HG03565 (cell line): ENCODE measurements at regions not wholly inside any gene's neighbourhood (a gene's known extent, or its start where the extent isn't known, plus 50 kb on each side); places are given as distances from the start of the nearest gene placed in this dataset.
"Not testable (repeated sequence)": the region's sequence is repeated elsewhere in the genome, so short reads cannot be mapped to it uniquely, and the experiment has no call there.

Experiments used
- ATAC-seq: cut with Tn5 transposase; IDR thresholded peaks from one replicate; pipeline ENCODE4 v1.9.1; 2021; ENCODE audit warnings: mild to moderate bottlenecking, moderate library complexity; ENCODE audit not compliant: unreplicated experiment

GRCh38 chr21:8194042-8194441, 2327.3 kb upstream of the TPTE start:
- not testable (repeated sequence) for ATAC-seq

- ATAC-seq, result peak; percentile 56
Measured at GRCh38 chr21:8197377-8198027, 2323.9 kb upstream of the TPTE start.

GRCh38 chr21:8205094-8205891, 2316.1 kb upstream of the TPTE start:
- not testable (repeated sequence) for ATAC-seq

- not testable (repeated sequence) for ATAC-seq
Measured at GRCh38 chr21:8205892-8206188, 2315.5 kb upstream of the TPTE start.

GRCh38 chr21:8212986-8213550, 2308.3 kb upstream of the TPTE start:
- peak; percentile 39 for ATAC-seq

GRCh38 chr21:8214539-8214938, 2306.8 kb upstream of the TPTE start:
- not testable (repeated sequence) for ATAC-seq

GRCh38 chr21:8229366-8230150, 2291.8 kb upstream of the TPTE start:
- ATAC-seq, result not testable (repeated sequence)

- ATAC-seq, result not testable (repeated sequence)
Measured at GRCh38 chr21:8231252-8231651, 2290.1 kb upstream of the TPTE start.

- not testable (repeated sequence) for ATAC-seq
Measured at GRCh38 chr21:8233000-8233399, 2288.4 kb upstream of the TPTE start.

GRCh38 chr21:8234059-8234458, 2287.3 kb upstream of the TPTE start:
- not testable (repeated sequence) for ATAC-seq

GRCh38 chr21:8244723-8245641, 2276.4 kb upstream of the TPTE start:
- peak; percentile 37 for ATAC-seq

- peak; percentile 71 for ATAC-seq
Measured at GRCh38 chr21:8245642-8246402, 2275.6 kb upstream of the TPTE start.

- ATAC-seq, result not testable (repeated sequence)
Measured at GRCh38 chr21:8251701-8252100, 2269.7 kb upstream of the TPTE start.

- not testable (repeated sequence) for ATAC-seq
Measured at GRCh38 chr21:8255094-8255493, 2266.3 kb upstream of the TPTE start.

- ATAC-seq, result not testable (repeated sequence)
Measured at GRCh38 chr21:8257083-8257799, 2264.1 kb upstream of the TPTE start.

- ATAC-seq, result not testable (repeated sequence)
Measured at GRCh38 chr21:8260065-8260627, 2261.2 kb upstream of the TPTE start.
